Embryonic facial prominence (tissue), 1 donor: ENCODE measurements at regions not wholly inside any gene's neighbourhood (a gene's known extent, or its start where the extent isn't known, plus 50 kb on each side); places are given as distances from the start of the nearest gene placed in this dataset.

Experiments used
- DNase-seq: peaks from one replicate; pipeline ENCODE4 v3.0.0-alpha.2; 2016; ENCODE audit errors: extremely low spot score

DNA sequence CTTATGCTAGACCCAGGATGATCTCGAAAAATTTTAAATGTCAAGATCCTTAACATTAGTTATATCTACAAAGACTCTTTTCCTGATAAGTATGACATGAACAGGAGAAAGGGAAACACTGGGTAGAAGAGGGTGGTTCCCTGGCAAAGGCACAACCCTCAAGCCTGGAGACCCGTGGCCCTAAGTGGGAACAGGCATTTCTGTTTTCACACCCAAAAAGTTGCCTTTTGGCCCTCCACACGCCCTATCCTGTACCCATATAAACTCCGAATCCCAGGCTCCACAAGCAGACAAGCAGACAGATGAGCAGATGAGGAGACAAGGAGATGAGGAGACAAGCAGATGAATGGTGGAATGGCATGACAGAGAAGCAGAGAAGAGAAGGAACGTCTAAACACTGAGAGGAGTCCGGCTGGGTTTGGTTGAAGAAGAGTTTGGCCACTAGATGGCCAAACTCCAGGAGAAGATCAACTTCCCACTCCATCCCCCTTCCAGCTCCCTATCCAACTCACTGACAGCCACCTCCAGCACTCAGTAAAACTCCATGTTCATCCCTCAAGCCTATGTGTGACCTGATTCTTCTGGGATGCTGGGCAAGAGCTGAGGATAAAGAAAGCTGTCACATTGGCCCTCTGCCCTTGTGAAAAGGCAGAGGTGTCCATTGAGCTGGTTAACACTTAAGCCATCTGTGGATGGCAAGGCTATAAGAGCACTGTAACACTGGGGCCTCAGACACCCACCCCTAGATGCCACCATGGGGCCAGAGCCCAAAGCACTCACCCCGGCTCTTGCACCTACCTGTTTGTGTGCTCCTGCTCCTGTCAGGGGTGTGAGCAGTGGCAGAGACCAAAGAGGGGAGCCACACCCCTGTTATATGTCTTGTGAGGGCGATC is 139.6 kb upstream of the FAM20A start:
- DNase-seq, result no peak

DNA sequence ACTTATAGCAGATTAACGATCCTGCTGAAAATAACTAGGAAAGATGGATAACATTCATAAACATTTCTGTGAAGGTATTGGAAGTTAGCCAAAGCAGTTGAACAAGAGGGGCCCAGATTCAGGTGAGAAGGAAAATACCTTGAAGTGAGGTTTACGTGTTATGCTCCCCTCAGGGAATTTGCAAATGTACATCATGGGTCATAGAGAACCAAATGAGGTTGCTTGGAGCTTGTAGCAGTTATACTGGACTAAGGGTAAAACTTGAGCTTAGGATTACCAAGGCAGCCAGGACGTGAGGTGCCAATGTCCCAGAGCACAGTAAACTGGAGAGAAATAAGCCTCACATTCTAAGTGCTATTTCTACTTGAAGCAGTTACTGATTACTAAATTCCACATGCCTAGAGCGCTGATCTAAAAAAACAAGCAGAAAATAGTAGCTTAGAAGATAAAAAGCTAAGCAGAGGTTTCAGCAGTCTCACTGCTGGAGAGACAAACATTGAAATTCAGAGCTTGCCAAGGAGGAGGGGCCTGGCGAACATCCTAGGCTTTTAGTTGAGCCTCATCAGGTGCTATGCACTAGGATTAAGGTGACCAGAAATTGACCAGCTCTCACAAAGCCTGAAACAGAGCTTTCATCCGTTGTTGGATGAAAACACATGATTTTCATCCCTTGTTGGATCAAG is 136.7 kb upstream of the FAM20A start:
- DNase-seq, result no peak

DNA sequence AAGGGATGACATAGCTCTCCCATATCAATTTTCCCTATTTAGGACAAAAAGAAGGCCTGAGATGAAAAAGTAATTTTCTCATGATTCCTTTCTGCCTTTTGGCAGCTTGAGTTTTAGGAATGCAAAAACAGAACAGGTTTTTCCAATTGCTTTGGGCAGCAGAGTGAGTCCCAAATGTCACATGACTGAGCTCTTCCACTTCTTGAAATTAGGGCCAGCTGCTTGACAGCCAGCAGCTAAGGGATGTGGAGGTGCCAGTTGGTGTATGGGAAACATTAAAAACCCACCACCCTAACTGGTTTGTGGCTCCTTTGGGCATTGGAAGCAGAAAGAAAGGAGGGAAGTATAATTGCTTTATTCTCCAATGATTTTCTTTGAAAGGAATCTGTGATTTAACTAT is 133.8 kb upstream of the FAM20A start:
- no peak for DNase-seq

GRCh38 chr17:68734187-68734900 is 133.2 kb upstream of the FAM20A start:
- no peak for DNase-seq

GRCh38 chr17:68733241-68734176 is 132.3 kb upstream of the FAM20A start:
- no peak for DNase-seq

GRCh38 chr17:68732301-68732749 is 131.2 kb upstream of the FAM20A start:
- DNase-seq, result no peak

GRCh38 chr17:68731465-68731864 is 130.3 kb upstream of the FAM20A start:
- DNase-seq, result no peak

DNA sequence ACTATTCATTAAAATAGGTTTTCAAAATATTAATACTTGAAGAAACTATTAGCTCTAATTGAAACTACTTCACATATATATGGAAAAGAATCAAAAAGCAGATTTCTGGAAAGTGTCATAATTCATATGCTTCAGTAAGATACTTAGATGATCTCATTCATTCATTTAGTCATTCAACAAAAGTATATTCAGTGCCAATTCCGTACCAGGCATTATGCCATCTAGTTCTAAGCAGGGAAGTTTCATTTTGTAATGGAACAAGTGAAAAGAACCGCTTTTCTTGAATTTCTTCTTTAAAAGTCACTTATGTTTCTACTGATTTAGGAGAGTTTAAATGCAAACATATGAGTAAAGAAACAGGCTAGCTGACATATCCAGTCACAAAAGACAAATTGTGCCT is 118.3 kb upstream of the FAM20A start:
- no peak for DNase-seq

DNA sequence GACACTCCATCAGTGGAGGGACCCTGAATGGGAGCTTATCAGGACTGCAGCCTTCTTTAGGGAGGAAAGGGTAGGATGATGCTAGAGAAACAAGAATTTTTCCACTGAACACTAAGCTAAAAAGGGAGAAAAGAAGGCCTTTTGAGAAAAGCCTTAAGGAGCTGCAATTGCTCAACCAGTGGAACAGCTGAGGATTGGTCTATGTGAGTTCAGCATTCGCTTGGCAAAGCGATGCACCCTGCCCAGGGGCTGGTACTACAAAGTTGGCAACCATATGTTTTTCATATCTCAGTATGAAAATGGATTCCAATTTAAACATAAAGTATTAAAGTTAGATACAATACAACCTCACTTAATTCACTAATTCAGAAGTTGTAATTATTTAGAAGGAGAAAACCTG is 117.8 kb upstream of the FAM20A start:
- no peak for DNase-seq

- no peak for DNase-seq
Measured at GRCh38 chr17:68718465-68718864, 117.3 kb upstream of the FAM20A start.

- DNase-seq, result no peak
Measured at GRCh38 chr17:68714676-68715075, 113.5 kb upstream of the FAM20A start.

DNA sequence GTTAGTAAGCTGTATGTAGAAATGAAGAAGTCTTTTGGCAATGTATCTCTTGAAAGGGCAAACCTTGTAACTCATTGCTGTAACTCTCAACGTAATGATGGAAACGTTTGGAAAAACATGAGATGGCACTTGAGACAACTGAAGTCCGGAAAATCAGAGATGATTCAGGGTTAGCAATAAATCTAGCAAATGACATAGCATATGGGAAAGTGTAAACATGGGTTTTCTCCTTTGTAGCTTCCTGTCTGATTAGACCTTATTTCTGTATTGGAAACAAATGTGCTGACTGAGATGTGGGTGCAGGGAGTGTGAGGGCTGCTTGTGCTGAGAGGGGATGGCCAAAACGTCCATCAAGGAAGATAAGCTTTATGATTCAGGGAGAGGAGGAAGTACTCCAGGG is 110.7 kb upstream of the FAM20A start:
- no peak for DNase-seq

GRCh38 chr17:68710976-68711375 is 109.8 kb upstream of the FAM20A start:
- no peak for DNase-seq

GRCh38 chr17:68710035-68710780 is 109.0 kb upstream of the FAM20A start:
- DNase-seq, result peak; percentile 25

DNA sequence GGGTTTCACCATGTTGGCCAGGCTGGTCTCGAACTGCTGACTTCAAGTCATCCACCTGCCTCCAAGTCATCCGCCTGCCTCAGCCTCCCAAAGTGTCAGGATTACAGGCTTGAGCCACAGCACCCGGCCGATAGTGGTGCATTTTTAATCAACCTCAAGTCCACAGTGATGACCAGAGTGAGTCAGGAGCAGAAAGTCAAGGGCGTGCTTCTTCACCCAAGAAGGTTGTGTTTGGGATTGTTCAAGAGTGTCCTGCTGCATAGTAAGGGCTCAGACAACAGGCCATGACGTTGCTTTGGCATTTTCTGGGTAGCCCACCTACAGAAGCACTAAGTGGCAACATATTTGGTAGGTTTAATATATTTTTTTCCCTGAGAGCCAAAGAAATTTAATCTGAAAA is 108.3 kb upstream of the FAM20A start:
- no peak for DNase-seq

- no peak for DNase-seq
Measured at GRCh38 chr17:68707031-68707430, 105.9 kb upstream of the FAM20A start.

GRCh38 chr17:68706356-68706920 is 105.3 kb upstream of the FAM20A start:
- no peak for DNase-seq

DNA sequence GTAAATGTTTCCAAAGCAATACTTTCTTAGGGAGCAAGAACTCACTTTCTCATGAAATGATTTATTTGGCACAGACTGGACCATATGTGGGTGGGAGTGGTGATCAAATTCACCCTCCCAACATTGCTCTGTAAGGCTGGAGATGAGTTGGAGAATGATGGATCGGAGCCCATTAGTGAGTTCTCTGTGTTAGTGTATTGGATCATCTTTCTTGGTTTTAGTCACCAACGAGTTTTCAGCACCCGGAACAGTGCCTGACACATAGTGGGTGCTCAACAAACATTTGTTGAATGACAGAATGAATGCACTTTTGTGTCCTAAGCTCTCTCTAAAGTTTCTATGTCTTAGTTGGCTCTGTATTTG is 104.5 kb upstream of the FAM20A start:
- no peak for DNase-seq

GRCh38 chr17:68704871-68705713 is 103.9 kb upstream of the FAM20A start:
- DNase-seq, result peak; percentile 30
